ENCODE measurements at regions not wholly inside any gene's neighbourhood (a gene's known extent, or its start where the extent isn't known, plus 50 kb on each side); places are given as distances from the start of the nearest gene placed in this dataset.

DNA sequence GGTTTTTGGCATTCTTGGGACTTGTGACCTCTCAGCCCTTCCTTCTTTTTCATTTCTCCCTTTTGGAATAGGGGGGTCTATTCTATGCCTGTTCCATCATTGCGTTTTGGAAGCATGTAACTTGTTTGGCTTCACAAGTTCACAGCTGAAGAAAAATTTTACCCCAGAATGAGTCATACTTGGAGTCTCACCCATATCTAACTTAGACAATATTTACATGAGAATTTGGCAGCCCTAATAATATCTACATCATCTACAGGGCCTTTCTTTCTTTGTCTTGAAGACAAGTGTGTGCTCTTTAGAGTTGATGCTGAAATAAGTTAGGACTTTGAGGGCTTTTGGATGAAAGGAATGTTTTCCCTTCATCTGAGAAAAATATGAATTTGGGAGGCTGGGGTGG is 1312.9 kb upstream of the FLRT2 start:
- no peak overlapping the region for H3K9ac ChIP-seq
- H3K27me3 ChIP-seq (ENCODE audit: insufficient read depth, low read depth) = no peaks in the 10 kb centered on the region
- no peak overlapping the region for H3K27ac ChIP-seq
- TF ChIP-seq, protein P1, sequence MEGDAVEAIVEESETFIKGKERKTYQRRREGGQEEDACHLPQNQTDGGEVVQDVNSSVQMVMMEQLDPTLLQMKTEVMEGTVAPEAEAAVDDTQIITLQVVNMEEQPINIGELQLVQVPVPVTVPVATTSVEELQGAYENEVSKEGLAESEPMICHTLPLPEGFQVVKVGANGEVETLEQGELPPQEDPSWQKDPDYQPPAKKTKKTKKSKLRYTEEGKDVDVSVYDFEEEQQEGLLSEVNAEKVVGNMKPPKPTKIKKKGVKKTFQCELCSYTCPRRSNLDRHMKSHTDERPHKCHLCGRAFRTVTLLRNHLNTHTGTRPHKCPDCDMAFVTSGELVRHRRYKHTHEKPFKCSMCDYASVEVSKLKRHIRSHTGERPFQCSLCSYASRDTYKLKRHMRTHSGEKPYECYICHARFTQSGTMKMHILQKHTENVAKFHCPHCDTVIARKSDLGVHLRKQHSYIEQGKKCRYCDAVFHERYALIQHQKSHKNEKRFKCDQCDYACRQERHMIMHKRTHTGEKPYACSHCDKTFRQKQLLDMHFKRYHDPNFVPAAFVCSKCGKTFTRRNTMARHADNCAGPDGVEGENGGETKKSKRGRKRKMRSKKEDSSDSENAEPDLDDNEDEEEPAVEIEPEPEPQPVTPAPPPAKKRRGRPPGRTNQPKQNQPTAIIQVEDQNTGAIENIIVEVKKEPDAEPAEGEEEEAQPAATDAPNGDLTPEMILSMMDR (conservative IDR thresholded peaks at IDR 0.05; ENCODE audit: low read depth, low read length) = no peak
- no peaks in the 10 kb centered on the region for H4K20me1 ChIP-seq (ENCODE audit: insufficient read depth)
- H3K79me2 ChIP-seq (ENCODE audit: insufficient read depth, low read depth) = no peaks in the 10 kb centered on the region
- no peaks in the 10 kb centered on the region for H3K4me1 ChIP-seq (ENCODE audit: low read depth, poor library complexity, severe bottlenecking)
- no peak overlapping the region for H3K4me3 ChIP-seq (IDR thresholded peaks at IDR 0.05; ENCODE audit: insufficient read depth, low read depth, low read length)
- H3K36me3 ChIP-seq (ENCODE audit: insufficient read depth) = no peaks in the 10 kb centered on the region
- no peak overlapping the region for H2AFZ ChIP-seq (ENCODE audit: low read depth)
- H3K4me2 ChIP-seq = no peak overlapping the region

- TF ChIP-seq, protein P1 (conservative IDR thresholded peaks at IDR 0.05; ENCODE audit: low read depth, low read length) = no peak
- Histone ChIP-seq H3K9ac (no peak overlapping the region), H3K79me2 (ENCODE audit: insufficient read depth, low read depth) (no peaks in the 10 kb centered on the region), H3K4me1 (ENCODE audit: low read depth, poor library complexity, severe bottlenecking) (no peaks in the 10 kb centered on the region), H3K27me3 (ENCODE audit: insufficient read depth, low read depth) (no peaks in the 10 kb centered on the region), H3K4me3 (IDR thresholded peaks at IDR 0.05; ENCODE audit: insufficient read depth, low read depth, low read length) (no peak overlapping the region), H2AFZ (ENCODE audit: low read depth) (no peak overlapping the region), H3K36me3 (ENCODE audit: insufficient read depth) (no peaks in the 10 kb centered on the region), H3K27ac (no peak overlapping the region), H4K20me1 (ENCODE audit: insufficient read depth) (no peaks in the 10 kb centered on the region), H3K4me2 (no peak overlapping the region)
Observed at GRCh38 chr14:84225268-84225667, 1304.7 kb upstream of the FLRT2 start.

GRCh38 chr14:84228702-84229101 is 1301.2 kb upstream of the FLRT2 start:
- H3K4me2 ChIP-seq = no peak overlapping the region
- no peaks in the 10 kb centered on the region for H3K4me1 ChIP-seq (ENCODE audit: low read depth, poor library complexity, severe bottlenecking)

DNA sequence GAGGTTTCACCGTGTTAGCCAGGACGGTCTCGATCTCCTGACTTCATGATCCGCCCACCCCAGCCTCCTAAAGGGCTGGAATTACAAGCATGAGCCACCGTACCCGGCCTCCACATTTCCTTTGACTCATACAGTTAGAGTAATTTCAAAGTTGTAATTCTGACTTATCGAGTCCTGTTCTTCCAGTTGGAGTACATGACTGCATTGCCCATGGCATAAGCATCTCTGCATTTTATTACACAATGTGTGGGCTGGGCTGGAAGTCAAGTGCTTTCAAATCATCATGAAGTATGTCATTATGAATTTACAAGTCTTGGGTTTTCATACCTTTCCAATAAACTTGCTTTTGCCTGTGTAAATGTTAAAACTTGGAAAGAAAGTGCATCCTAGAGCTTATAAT is 1295.7 kb upstream of the FLRT2 start:
- TF ChIP-seq, protein P1 (conservative IDR thresholded peaks at IDR 0.05; ENCODE audit: low read depth, low read length) = no peak
- no peaks in the 10 kb centered on the region for H3K4me1 ChIP-seq (ENCODE audit: low read depth, poor library complexity, severe bottlenecking)
- no peaks in the 10 kb centered on the region for H3K27me3 ChIP-seq (ENCODE audit: insufficient read depth, low read depth)
- no peak overlapping the region for H3K4me3 ChIP-seq (IDR thresholded peaks at IDR 0.05; ENCODE audit: insufficient read depth, low read depth, low read length)
- H3K36me3 ChIP-seq (ENCODE audit: insufficient read depth) = no peaks in the 10 kb centered on the region
- no peak overlapping the region for H2AFZ ChIP-seq (ENCODE audit: low read depth)
- no peaks in the 10 kb centered on the region for H3K79me2 ChIP-seq (ENCODE audit: insufficient read depth, low read depth)
- H3K4me2 ChIP-seq = no peak overlapping the region
- H4K20me1 ChIP-seq (ENCODE audit: insufficient read depth) = no peaks in the 10 kb centered on the region
- no peak overlapping the region for H3K9ac ChIP-seq
- H3K27ac ChIP-seq = no peak overlapping the region

More at GRCh38 chr14:84228702-84229101, 1301.2 kb upstream of the FLRT2 start:
- H2AFZ ChIP-seq (ENCODE audit: low read depth) = no peak overlapping the region
- H3K4me3 ChIP-seq (IDR thresholded peaks at IDR 0.05; ENCODE audit: insufficient read depth, low read depth, low read length) = no peak overlapping the region
- no peak overlapping the region for H3K27ac ChIP-seq
- H3K27me3 ChIP-seq (ENCODE audit: insufficient read depth, low read depth) = no peaks in the 10 kb centered on the region
- H3K36me3 ChIP-seq (ENCODE audit: insufficient read depth) = no peaks in the 10 kb centered on the region
- H3K79me2 ChIP-seq (ENCODE audit: insufficient read depth, low read depth) = no peaks in the 10 kb centered on the region
- no peak overlapping the region for H3K9ac ChIP-seq
- TF ChIP-seq, protein P1 (conservative IDR thresholded peaks at IDR 0.05; ENCODE audit: low read depth, low read length) = no peak
- H4K20me1 ChIP-seq (ENCODE audit: insufficient read depth) = no peaks in the 10 kb centered on the region
